ENCODE measurements at regions not wholly inside any gene's neighbourhood (a gene's known extent, or its start where the extent isn't known, plus 50 kb on each side); places are given as distances from the start of the nearest gene placed in this dataset.
"Not testable (repeated sequence)": the region's sequence is repeated elsewhere in the genome, so short reads cannot be mapped to it uniquely, and the experiment has no call there.

- Histone ChIP-seq H3K27me3 (ENCODE audit: control insufficient read depth in 2 of 2, insufficient read depth in 2 of 2, low read length in 2 of 2) (no peaks in the 10 kb centered on the region), H3K4me1 (ENCODE audit: control insufficient read depth, extremely low read depth, insufficient read depth, low read length) (no peaks in the 10 kb centered on the region), H4K20me1 (replicated peaks; ENCODE audit: control insufficient read depth, extremely low read depth, insufficient read depth, low read length) (no peaks in the 10 kb centered on the region)
Observed at GRCh38 chr5:96292582-96293247, 140.3 kb downstream of the PCSK1 start.

DNA sequence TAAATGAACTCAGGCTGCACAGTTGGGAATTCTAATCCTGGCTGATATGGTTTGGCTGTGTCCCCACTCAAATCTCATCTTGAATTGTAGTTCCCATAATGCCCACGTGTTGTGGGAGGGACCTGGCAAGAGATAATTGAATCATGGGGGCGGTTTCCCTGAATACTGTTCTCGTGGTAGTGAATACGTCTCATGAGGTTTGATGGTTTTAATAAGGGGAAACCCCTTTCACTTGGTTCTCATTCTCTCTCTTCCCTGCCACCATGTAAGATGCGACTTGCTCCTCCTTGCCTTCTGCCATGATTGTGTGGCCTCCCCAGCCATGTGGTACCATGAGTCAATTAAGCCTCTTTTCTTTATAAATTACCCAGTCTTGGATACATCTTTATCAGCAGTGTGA is 143.8 kb downstream of the PCSK1 start:
- H4K20me1 ChIP-seq (replicated peaks; ENCODE audit: control insufficient read depth, extremely low read depth, insufficient read depth, low read length); H3K79me2 ChIP-seq (ENCODE audit: control insufficient read depth, insufficient read depth, low read length); H3K27me3 ChIP-seq (ENCODE audit: control insufficient read depth in 2 of 2, insufficient read depth in 2 of 2, low read length in 2 of 2); BruUV-seq (replicated peaks); FAIRE-seq; H3K36me3 ChIP-seq (ENCODE audit: control insufficient read depth in 2 of 2, extremely low read depth in 1 of 2, insufficient read depth in 2 of 2, low read length in 2 of 2); H3K9me1 ChIP-seq (replicated peaks; ENCODE audit: control insufficient read depth, extremely low read depth, insufficient read depth, low read length); H3K9ac ChIP-seq (replicated peaks; ENCODE audit: extremely low read depth, insufficient read depth, low read length); POLR2A ChIA-PET; DNase-seq (ENCODE audit: low read depth, low spot score); H2AFZ ChIP-seq (ENCODE audit: low read depth, low read length); CTCF ChIA-PET; H3K9me3 ChIP-seq (replicated peaks; ENCODE audit: control insufficient read depth, insufficient read depth, low read length); intact Hi-C loops (cut with micrococcal nuclease); dilution Hi-C loops (cut with MboI; ENCODE audit: extremely low pct_ligation_motif_present, low sequenced_read_pairs); H3K4me1 ChIP-seq (ENCODE audit: control insufficient read depth, extremely low read depth, insufficient read depth, low read length); H3K4me2 ChIP-seq (ENCODE audit: insufficient read depth, low read length); H3K4me3 ChIP-seq (replicated peaks in 1 of 3; ENCODE audit: insufficient read depth in 1 of 3, low read depth in 1 of 3, low read length in 3 of 3); H3K27ac ChIP-seq (ENCODE audit: insufficient read depth, low read depth, low read length): not testable (repeated sequence)

More at GRCh38 chr5:96292582-96293247, 140.3 kb downstream of the PCSK1 start:
- DNase-seq (ENCODE audit: low read depth, low spot score) (no peak), FAIRE-seq (no peak)
- TF ChIP-seq CTCF (IDR thresholded peaks at IDR 0.05; ENCODE audit: extremely low read depth in 1 of 2, insufficient read depth in 1 of 2, low read depth in 1 of 2, low read length in 2 of 2) (no peak), JUN (IDR thresholded peaks at IDR 0.05; ENCODE audit: borderline replicate concordance, insufficient read depth, insufficient read length, low read depth) (no peak), MAX (IDR thresholded peaks at IDR 0.05; ENCODE audit: insufficient read depth, insufficient read length) (no peak), POLR2A (IDR thresholded peaks at IDR 0.05; ENCODE audit: low read depth, low read length) (no peak), FOS (IDR thresholded peaks at IDR 0.05; ENCODE audit: borderline replicate concordance, insufficient read depth, low read length) (no peak), EZH2 (IDR thresholded peaks at IDR 0.05; ENCODE audit: borderline replicate concordance, low read depth, low read length, severe bottlenecking) (no peak), MYC (IDR thresholded peaks at IDR 0.05; ENCODE audit: low read depth, low read length) (no peak)
- Histone ChIP-seq H3K4me3 (replicated peaks in 1 of 3; ENCODE audit: insufficient read depth in 1 of 3, low read depth in 1 of 3, low read length in 3 of 3) (no peak overlapping the region), H2AFZ (ENCODE audit: low read depth, low read length) (no peak overlapping the region), H3K4me2 (ENCODE audit: insufficient read depth, low read length) (no peak overlapping the region), H3K9ac (replicated peaks; ENCODE audit: extremely low read depth, insufficient read depth, low read length) (no peak overlapping the region), H3K27ac (ENCODE audit: insufficient read depth, low read depth, low read length) (no peak overlapping the region), H3K9me1 (replicated peaks; ENCODE audit: control insufficient read depth, extremely low read depth, insufficient read depth, low read length) (no peaks in the 10 kb centered on the region), H3K79me2 (ENCODE audit: control insufficient read depth, insufficient read depth, low read length) (no peaks in the 10 kb centered on the region), H3K9me3 (replicated peaks; ENCODE audit: control insufficient read depth, insufficient read depth, low read length) (no peaks in the 10 kb centered on the region), H3K36me3 (ENCODE audit: control insufficient read depth in 2 of 2, extremely low read depth in 1 of 2, insufficient read depth in 2 of 2, low read length in 2 of 2) (no peaks in the 10 kb centered on the region)
- BruUV-seq (replicated peaks): no TSS peak
- dilution Hi-C loops (cut with MboI; ENCODE audit: extremely low pct_ligation_motif_present, low sequenced_read_pairs): no loop called here
- ChIA-PET POLR2A (no interaction called here), CTCF (no interaction called here)
- intact Hi-C loops (cut with micrococcal nuclease): no loop called here
